Kidney (tissue), 13 donors: ENCODE measurements at regions not wholly inside any gene's neighbourhood (a gene's known extent, or its start where the extent isn't known, plus 50 kb on each side); places are given as distances from the start of the nearest gene placed in this dataset.
"Not testable (repeated sequence)": the region's sequence is repeated elsewhere in the genome, so short reads cannot be mapped to it uniquely, and the experiment has no call there.

ENCODE experiments used
- DNase-seq, 5 donors: peaks; one replicate each; pipeline ENCODE4 v3.0.0-alpha.2; 2013 to 2020
- FAIRE-seq: peaks from 2 replicates; lab custom pipeline; 2012; peaks lifted over from hg19 to GRCh38; lab: Jason Lieb, UNC
- H3K27ac ChIP-seq, 2 donors: one replicate each; pipeline ENCODE4 v1.7.0; 2013; ENCODE audit warnings: low read depth in 2 of 2, low read length in 2 of 2, inconsistent platforms in 1 of 2
- H3K27me3 ChIP-seq: one replicate; pipeline ENCODE4 v1.7.1; 2013; ENCODE audit warnings: low read length, inconsistent platforms; ENCODE audit not compliant: control insufficient read depth, insufficient read depth
- H3K36me3 ChIP-seq, 3 donors: one replicate each; pipeline versions ENCODE4 v1.7.0 to v1.7.1; 2013; ENCODE audit warnings: low read length in 3 of 3, control low read depth in 1 of 3, inconsistent platforms in 1 of 3; ENCODE audit not compliant: insufficient read depth in 3 of 3, control insufficient read depth in 2 of 3
- H3K4me1 ChIP-seq, 3 donors: one replicate each; pipeline versions ENCODE4 v1.7.0 to v1.7.1; 2013; ENCODE audit warnings: low read length in 3 of 3, inconsistent platforms in 1 of 3, low read depth in 1 of 3; ENCODE audit not compliant: control insufficient read depth in 2 of 3, insufficient read depth in 2 of 3
- H3K4me3 ChIP-seq, 3 donors: one replicate each; pipeline versions ENCODE4 v1.7.0 to v1.8.1; 2013; ENCODE audit warnings: low read length in 3 of 3, control low read depth in 1 of 3, inconsistent platforms in 1 of 3
- H3K9ac ChIP-seq, 3 donors: one replicate each; pipeline versions ENCODE4 v1.7.0 to v1.7.1; 2013; ENCODE audit warnings: low read length in 3 of 3, control low read depth in 1 of 3, inconsistent platforms in 1 of 3
- H3K9me3 ChIP-seq, 3 donors: one replicate each; pipeline versions ENCODE4 v1.7.0 to v1.7.1; 2013; ENCODE audit warnings: low read length in 3 of 3, control low read depth in 1 of 3, inconsistent platforms in 1 of 3; ENCODE audit not compliant: control insufficient read depth in 2 of 3, insufficient read depth in 1 of 3
- intact Hi-C: fragments of 100-400 bp; cut with DNase I; formaldehyde crosslinking; loops from one replicate; pipeline ENCODE4 v1.11.1; 2022
- TF ChIP-seq, protein P1 (sequence below): IDR thresholded peaks from 3 replicates; pipeline ENCODE4 v1.5.1; 2012; ENCODE audit warnings: mild to moderate bottlenecking, moderate library complexity, borderline replicate concordance; ENCODE audit not compliant: insufficient read depth; ENCODE audit errors: extremely low read depth
- donor health status: control.
- donor health status: control.
- donor health status: control.
- donor health status: control.
- donor health status: control.
- donor health status: DM: yes; HTN: yes; CAD: no.
- donor health status: Normal renal cell carcinoma (clear cell type).

DNA sequence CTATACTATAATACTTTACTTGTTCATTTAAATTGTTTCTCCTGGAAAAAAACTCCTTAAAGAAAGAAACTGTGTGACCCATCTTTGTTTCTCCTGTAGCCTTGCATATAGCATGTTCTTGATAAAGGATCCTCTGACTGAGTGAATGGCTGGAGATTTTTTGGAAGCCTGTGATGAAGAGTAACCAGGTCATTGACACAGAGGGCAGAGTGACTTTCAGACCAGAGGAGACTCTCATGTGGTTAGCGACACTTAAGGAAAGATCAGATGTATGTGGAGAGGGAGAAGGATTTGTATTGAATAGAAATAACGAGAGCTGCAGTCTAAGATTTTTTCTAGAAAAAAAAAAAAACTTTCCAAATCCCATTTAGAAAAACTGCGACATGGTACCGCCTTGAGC lies 85.5 kb downstream of the TRIM43 start:
- Histone ChIP-seq H3K27me3 (no peaks in the 10 kb centered on the region), H3K4me3 (no peak overlapping the region), H3K9me3 (no peaks in the 10 kb centered on the region), H3K27ac (no peak overlapping the region), H3K36me3 (no peaks in the 10 kb centered on the region), H3K4me1 (peaks cover 0 to 2% (median 0%) of the 10 kb centered on the region in 3 donors), H3K9ac (no peak overlapping the region)
- intact Hi-C loops, result no loop called here
- TF ChIP-seq, protein P1, sequence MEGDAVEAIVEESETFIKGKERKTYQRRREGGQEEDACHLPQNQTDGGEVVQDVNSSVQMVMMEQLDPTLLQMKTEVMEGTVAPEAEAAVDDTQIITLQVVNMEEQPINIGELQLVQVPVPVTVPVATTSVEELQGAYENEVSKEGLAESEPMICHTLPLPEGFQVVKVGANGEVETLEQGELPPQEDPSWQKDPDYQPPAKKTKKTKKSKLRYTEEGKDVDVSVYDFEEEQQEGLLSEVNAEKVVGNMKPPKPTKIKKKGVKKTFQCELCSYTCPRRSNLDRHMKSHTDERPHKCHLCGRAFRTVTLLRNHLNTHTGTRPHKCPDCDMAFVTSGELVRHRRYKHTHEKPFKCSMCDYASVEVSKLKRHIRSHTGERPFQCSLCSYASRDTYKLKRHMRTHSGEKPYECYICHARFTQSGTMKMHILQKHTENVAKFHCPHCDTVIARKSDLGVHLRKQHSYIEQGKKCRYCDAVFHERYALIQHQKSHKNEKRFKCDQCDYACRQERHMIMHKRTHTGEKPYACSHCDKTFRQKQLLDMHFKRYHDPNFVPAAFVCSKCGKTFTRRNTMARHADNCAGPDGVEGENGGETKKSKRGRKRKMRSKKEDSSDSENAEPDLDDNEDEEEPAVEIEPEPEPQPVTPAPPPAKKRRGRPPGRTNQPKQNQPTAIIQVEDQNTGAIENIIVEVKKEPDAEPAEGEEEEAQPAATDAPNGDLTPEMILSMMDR, result no peak
- FAIRE-seq (no peak), DNase-seq (no peak)

DNA sequence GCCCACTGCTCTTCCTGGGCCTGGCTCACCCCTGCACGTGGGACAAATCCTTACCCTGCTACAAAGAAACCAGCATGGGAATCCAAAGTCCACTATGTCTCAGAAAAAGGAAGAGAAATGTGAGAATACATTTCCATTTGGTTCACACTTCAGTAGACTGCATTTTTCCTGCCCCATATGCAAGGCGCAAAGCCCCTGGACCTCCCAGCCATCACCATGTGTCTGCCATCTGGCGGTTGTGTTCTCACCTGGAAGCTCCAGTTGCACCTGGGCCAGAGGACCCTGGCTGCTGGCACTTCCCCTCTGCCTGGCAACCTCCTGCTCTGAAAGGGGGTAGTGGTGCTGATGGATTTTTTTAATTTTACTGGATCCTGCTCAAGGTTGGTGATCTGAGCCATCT lies 86.0 kb downstream of the TRIM43 start:
- H3K9ac ChIP-seq, intact Hi-C loops, FAIRE-seq, H3K9me3 ChIP-seq, H3K4me3 ChIP-seq, H3K4me1 ChIP-seq, DNase-seq, H3K36me3 ChIP-seq, H3K27ac ChIP-seq, H3K27me3 ChIP-seq: not testable (repeated sequence)

DNA sequence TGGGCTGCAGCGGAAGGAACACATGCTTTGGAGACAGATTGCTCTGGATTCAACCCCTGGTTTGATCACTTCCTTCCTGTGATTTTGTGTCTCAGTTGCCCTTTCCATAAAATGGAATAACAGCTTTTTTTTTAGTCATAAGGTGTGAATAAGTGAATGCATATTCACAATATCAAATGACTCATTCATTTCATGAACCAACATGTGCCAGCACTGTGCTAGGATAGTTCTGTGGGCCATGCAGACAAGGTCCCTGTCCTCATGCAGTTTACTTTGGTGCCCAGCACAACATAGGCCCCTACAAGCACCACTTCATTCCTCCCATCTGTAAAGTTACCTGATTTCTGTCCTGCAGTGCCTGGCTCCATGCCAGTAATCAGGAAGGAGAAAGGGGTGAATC lies 89.4 kb downstream of the TRIM43 start:
- DNase-seq, H3K4me1 ChIP-seq, H3K27ac ChIP-seq, H3K36me3 ChIP-seq, intact Hi-C loops, H3K27me3 ChIP-seq, H3K9ac ChIP-seq, H3K9me3 ChIP-seq, FAIRE-seq, H3K4me3 ChIP-seq: not testable (repeated sequence)

DNA sequence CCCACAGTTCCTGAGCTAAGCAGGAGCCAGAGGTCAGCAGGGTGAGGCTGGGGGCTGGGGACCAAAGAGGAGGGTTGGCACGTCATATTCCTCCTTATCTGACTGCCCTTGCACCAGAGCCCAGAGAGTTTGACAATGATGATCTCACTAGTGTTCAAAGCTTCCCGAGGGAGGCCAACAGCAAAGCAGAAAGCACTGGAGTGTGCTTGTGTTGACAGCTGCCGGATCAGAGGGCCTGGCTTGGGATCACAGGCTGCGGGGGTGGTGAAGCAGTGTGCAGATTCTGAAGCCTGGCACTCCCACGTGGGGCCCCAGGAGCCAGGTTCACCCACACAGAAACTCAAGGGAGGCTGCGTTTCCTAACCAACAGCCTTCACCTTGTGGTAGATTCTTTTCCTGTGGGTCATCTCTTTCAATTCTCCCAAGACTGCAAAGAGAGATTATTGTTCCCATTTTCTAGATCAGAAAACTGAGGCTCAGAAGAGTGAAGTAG lies 89.8 kb downstream of the TRIM43 start:
- DNase-seq, result peak in 4 of 5 donors; percentile 70 to 77 (median 74)
- H3K27me3 ChIP-seq, H3K27ac ChIP-seq, H3K4me1 ChIP-seq, intact Hi-C loops, H3K4me3 ChIP-seq, FAIRE-seq, H3K36me3 ChIP-seq, H3K9me3 ChIP-seq, H3K9ac ChIP-seq: not testable (repeated sequence)

DNA sequence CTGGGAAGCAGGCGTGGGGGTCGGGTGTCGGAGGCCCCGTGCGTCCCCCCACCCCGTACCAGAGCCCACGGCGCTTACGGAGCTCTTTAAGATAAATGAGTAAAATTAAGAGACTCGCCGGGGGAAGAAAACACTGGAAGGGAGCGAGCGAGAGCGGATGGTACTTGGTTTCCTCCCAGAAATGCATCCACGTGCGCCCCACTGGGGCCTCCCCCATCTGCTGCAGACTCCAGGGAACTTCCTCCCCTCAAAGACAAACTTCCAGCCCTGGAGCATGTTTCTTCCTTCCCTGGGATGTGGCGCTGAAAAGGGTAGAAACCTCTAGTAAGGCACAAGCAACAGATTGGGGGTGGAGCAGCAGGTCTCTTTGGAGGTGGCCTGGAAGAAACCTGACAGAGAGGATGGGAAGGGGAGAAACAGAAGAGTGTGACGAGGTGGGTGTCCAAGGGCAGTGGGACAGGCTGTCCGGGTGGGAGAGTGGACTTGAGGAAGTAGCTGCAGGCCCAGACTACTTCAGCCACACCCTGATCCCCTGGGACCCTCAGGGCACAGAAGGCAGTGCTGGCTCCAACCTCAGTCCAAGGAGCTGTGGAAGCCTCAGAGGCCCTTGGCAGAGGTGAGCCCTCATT lies 91.2 kb downstream of the TRIM43 start:
- intact Hi-C loops, FAIRE-seq, H3K9ac ChIP-seq, H3K4me1 ChIP-seq, H3K27ac ChIP-seq, H3K36me3 ChIP-seq, H3K9me3 ChIP-seq, H3K27me3 ChIP-seq: not testable (repeated sequence)
- H3K4me3 ChIP-seq, result peak overlapping the region in 1 of 3 donors; percentile 39
- peak in 1 of 5 donors; percentile 49 for DNase-seq
